ENCODE measurements at regions not wholly inside any gene's neighbourhood (a gene's known extent, or its start where the extent isn't known, plus 50 kb on each side); places are given as distances from the start of the nearest gene placed in this dataset.

GRCh38 chr11:29127461-29127860 is 889.4 kb downstream of the KCNA4 start:
- H3K4me3 ChIP-seq (ENCODE audit: low read length): no peak overlapping the region
- DNase-seq (no peak), ATAC-seq (ENCODE audit: poor library complexity) (no peak)
- no peaks in the 10 kb centered on the region for H3K27me3 Mint-ChIP-seq
- ChIA-PET POLR2A (no interaction called here), CTCF (no interaction called here)
- no peaks in the 10 kb centered on the region for H3K4me1 Mint-ChIP-seq (ENCODE audit: low read depth)
- H3K9me3 ChIP-seq (ENCODE audit: control insufficient read depth in 1 of 2, insufficient read depth in 1 of 2, low read length in 2 of 2): no peaks in the 10 kb centered on the region
- H3K27ac ChIP-seq (ENCODE audit: low read depth in 1 of 2, low read length in 2 of 2): no peak overlapping the region
- H3K36me3 ChIP-seq (ENCODE audit: insufficient read depth, low read length): no peaks in the 10 kb centered on the region
- H3K36me3 Mint-ChIP-seq (ENCODE audit: low read depth): no peaks in the 10 kb centered on the region
- H3K27me3 ChIP-seq (ENCODE audit: control insufficient read depth in 1 of 2, insufficient read depth in 2 of 2, low read length in 2 of 2): no peaks in the 10 kb centered on the region
- intact Hi-C loops (cut with DNase I, micrococcal nuclease): no loop called here
- no peak for TF ChIP-seq CTCF (IDR thresholded peaks at IDR 0.05)
- H3K4me1 ChIP-seq (ENCODE audit: insufficient read depth, low read length): no peaks in the 10 kb centered on the region
- H3K4me3 Mint-ChIP-seq: no peak overlapping the region
- no peak overlapping the region for H3K27ac Mint-ChIP-seq
- H3K9me3 Mint-ChIP-seq: peaks cover 10% of the 10 kb centered on the region

GRCh38 chr11:29125606-29126005 is 891.2 kb downstream of the KCNA4 start:
- H3K4me3 Mint-ChIP-seq: no peak overlapping the region
- Histone ChIP-seq H3K36me3 (ENCODE audit: insufficient read depth, low read length) (no peaks in the 10 kb centered on the region), H3K4me1 (ENCODE audit: insufficient read depth, low read length) (no peaks in the 10 kb centered on the region), H3K9me3 (ENCODE audit: control insufficient read depth in 1 of 2, insufficient read depth in 1 of 2, low read length in 2 of 2) (no peaks in the 10 kb centered on the region), H3K27ac (ENCODE audit: low read depth in 1 of 2, low read length in 2 of 2) (no peak overlapping the region), H3K27me3 (ENCODE audit: control insufficient read depth in 1 of 2, insufficient read depth in 2 of 2, low read length in 2 of 2) (no peaks in the 10 kb centered on the region), H3K4me3 (ENCODE audit: low read length) (no peak overlapping the region)
- H3K9me3 Mint-ChIP-seq: peaks cover 11% of the 10 kb centered on the region
- no peaks in the 10 kb centered on the region for H3K4me1 Mint-ChIP-seq (ENCODE audit: low read depth)
- TF ChIP-seq CTCF (IDR thresholded peaks at IDR 0.05): no peak
- ATAC-seq (ENCODE audit: poor library complexity) (no peak), DNase-seq (no peak)
- no peaks in the 10 kb centered on the region for H3K36me3 Mint-ChIP-seq (ENCODE audit: low read depth)
- intact Hi-C loops (cut with DNase I, micrococcal nuclease): no loop called here
- H3K27me3 Mint-ChIP-seq: no peaks in the 10 kb centered on the region
- ChIA-PET CTCF (no interaction called here), POLR2A (no interaction called here)
- no peak overlapping the region for H3K27ac Mint-ChIP-seq

- no peak for ATAC-seq (ENCODE audit: poor library complexity)
- DNase-seq: no peak
- H3K27me3 Mint-ChIP-seq: no peaks in the 10 kb centered on the region
- ChIA-PET CTCF (no interaction called here), POLR2A (no interaction called here)
- no peak overlapping the region for H3K4me3 Mint-ChIP-seq
- H3K27ac Mint-ChIP-seq: no peak overlapping the region
- Histone ChIP-seq H3K27ac (ENCODE audit: low read depth in 1 of 2, low read length in 2 of 2) (no peak overlapping the region), H3K4me3 (ENCODE audit: low read length) (no peak overlapping the region), H3K9me3 (ENCODE audit: control insufficient read depth in 1 of 2, insufficient read depth in 1 of 2, low read length in 2 of 2) (peaks cover 0 to 3% of the 10 kb centered on the region in 2 experiments), H3K27me3 (ENCODE audit: control insufficient read depth in 1 of 2, insufficient read depth in 2 of 2, low read length in 2 of 2) (no peaks in the 10 kb centered on the region), H3K36me3 (ENCODE audit: insufficient read depth, low read length) (no peaks in the 10 kb centered on the region), H3K4me1 (ENCODE audit: insufficient read depth, low read length) (no peaks in the 10 kb centered on the region)
- H3K4me1 Mint-ChIP-seq (ENCODE audit: low read depth): no peaks in the 10 kb centered on the region
- no peaks in the 10 kb centered on the region for H3K36me3 Mint-ChIP-seq (ENCODE audit: low read depth)
- no peak for TF ChIP-seq CTCF (IDR thresholded peaks at IDR 0.05)
- intact Hi-C loops (cut with DNase I, micrococcal nuclease): no loop called here
- H3K9me3 Mint-ChIP-seq: peaks cover 7% of the 10 kb centered on the region
Measured at GRCh38 chr11:29124470-29124869, 892.4 kb downstream of the KCNA4 start.

Data from CD4-positive, alpha-beta T cell (primary cell).